ENCODE measurements at regions not wholly inside any gene's neighbourhood (a gene's known extent, or its start where the extent isn't known, plus 50 kb on each side); places are given as distances from the start of the nearest gene placed in this dataset.

DNA sequence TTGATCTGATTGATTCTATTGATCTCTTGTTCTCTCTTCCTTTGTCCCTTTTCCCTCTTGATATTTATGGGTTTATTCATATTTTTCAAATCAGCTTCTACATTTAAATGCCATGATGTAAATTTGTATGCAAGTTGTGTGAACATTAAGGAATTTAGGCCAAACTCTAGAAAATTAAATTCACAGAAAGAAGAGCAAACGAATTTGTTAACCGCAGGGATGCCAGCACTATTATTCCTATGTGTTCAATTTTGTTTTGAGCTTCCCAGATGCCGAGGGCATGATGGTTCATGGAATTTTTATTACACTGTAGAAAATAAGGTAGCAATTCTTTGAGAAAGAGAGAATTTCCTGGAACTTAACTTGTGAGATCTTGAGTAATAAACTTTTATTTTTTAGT, 220.9 kb downstream of the BUB3 start:
- Histone ChIP-seq H3K27me3 (ENCODE audit: control insufficient read depth, insufficient read depth, low read length) (no peaks in the 10 kb centered on the region), H3K4me3 (ENCODE audit: low read depth, low read length) (no peak overlapping the region), H3K36me3 (ENCODE audit: control insufficient read depth, insufficient read depth, low read length) (no peaks in the 10 kb centered on the region)
- TF ChIP-seq, protein P1, sequence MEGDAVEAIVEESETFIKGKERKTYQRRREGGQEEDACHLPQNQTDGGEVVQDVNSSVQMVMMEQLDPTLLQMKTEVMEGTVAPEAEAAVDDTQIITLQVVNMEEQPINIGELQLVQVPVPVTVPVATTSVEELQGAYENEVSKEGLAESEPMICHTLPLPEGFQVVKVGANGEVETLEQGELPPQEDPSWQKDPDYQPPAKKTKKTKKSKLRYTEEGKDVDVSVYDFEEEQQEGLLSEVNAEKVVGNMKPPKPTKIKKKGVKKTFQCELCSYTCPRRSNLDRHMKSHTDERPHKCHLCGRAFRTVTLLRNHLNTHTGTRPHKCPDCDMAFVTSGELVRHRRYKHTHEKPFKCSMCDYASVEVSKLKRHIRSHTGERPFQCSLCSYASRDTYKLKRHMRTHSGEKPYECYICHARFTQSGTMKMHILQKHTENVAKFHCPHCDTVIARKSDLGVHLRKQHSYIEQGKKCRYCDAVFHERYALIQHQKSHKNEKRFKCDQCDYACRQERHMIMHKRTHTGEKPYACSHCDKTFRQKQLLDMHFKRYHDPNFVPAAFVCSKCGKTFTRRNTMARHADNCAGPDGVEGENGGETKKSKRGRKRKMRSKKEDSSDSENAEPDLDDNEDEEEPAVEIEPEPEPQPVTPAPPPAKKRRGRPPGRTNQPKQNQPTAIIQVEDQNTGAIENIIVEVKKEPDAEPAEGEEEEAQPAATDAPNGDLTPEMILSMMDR (IDR thresholded peaks at IDR 0.05; ENCODE audit: insufficient read depth, low read length, severe bottlenecking): no peak
- FAIRE-seq (no peak), DNase-seq (ENCODE audit: low read depth) (no peak)

DNA sequence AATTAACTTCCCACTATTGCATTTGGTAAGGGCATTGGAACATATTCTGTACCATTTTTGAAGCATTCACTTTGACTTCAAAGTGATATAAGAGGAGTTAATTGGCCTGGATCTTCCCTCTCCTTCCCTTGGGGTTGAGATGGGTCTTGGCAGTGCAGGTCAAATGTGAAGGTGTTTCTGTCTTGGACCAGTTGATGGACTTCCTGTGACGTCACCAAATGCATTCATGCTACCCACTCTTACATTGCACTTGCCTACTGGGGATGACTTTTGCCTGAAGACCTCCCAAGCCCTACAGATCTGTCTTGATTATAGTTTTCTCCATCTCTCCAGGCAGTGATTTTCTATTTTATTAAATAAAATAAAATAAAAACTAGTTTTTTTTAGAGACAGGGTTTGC, 221.5 kb downstream of the BUB3 start:
- DNase-seq (ENCODE audit: low read depth) (no peak), FAIRE-seq (no peak)
- TF ChIP-seq, protein P1 (IDR thresholded peaks at IDR 0.05; ENCODE audit: insufficient read depth, low read length, severe bottlenecking): no peak
- Histone ChIP-seq H3K36me3 (ENCODE audit: control insufficient read depth, insufficient read depth, low read length) (no peaks in the 10 kb centered on the region), H3K4me3 (ENCODE audit: low read depth, low read length) (no peak overlapping the region), H3K27me3 (ENCODE audit: control insufficient read depth, insufficient read depth, low read length) (no peaks in the 10 kb centered on the region)

DNA sequence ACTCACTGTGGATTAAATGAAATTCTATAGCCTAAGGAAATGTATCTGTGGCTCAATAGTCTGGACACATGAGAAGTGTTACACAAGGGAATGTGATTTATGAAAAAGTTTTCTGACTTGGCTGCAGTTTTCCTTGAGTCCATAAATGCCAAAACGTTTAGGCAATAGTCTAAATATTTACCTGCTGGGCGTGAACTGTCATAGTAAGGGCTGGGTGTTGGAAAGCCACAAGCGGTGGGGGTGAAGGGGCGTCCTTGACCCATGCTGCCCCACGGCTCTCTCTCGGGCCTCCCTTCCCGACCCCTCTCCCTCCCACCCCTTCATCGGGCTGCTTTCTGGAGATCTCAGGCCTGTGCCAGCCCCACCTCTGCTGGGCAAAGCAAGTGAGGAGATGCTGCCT, 223.7 kb downstream of the BUB3 start:
- TF ChIP-seq, protein P1 (IDR thresholded peaks at IDR 0.05; ENCODE audit: insufficient read depth, low read length, severe bottlenecking): no peak
- DNase-seq (ENCODE audit: low read depth): peak; percentile 83
- Histone ChIP-seq H3K4me3 (ENCODE audit: low read depth, low read length) (no peak overlapping the region), H3K36me3 (ENCODE audit: control insufficient read depth, insufficient read depth, low read length) (no peaks in the 10 kb centered on the region), H3K27me3 (ENCODE audit: control insufficient read depth, insufficient read depth, low read length) (no peaks in the 10 kb centered on the region)
- no peak for FAIRE-seq

DNA sequence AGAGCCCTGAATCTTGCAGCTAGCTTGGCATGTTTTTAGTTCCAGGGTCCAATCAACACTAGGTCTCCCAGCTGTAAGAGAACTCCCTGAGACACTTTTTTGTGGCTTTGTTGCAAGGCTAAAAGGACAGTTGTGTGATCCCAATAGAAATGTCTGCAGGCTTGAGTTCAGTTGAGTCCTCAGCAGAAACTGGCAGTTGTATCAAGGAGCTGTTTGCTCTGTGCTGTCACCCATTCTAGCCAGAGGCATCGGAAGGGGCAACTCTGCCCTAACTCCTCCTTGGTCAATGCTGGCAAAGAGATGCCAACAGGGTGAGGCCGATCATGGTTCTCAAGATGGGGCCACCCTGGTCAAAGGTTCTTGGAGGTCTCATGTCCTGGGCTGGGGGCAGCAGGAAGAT, 224.1 kb downstream of the BUB3 start:
- DNase-seq (ENCODE audit: low read depth): no peak
- TF ChIP-seq, protein P1 (IDR thresholded peaks at IDR 0.05; ENCODE audit: insufficient read depth, low read length, severe bottlenecking): no peak
- FAIRE-seq: peak; percentile 36

DNA sequence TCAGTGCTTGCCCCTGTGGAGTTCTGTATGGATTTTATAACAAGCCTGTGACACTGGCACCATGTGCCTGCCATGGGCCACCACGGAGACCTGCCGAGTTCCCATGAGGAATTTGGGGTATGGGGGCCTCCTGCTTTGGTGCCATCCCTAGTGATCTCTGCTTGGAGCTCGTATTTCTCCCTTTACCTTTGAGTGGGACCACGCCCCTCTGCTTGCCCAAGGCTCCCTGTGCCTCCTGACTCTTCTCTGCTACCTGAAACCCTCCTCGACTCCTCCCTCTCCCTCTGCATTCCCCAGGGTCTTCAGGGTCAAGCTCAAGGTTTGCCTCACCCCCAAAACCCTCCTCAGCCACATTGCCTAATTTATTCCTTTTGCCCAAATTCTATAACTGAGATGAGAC, 225.0 kb downstream of the BUB3 start:
- TF ChIP-seq, protein P1 (IDR thresholded peaks at IDR 0.05; ENCODE audit: insufficient read depth, low read length, severe bottlenecking): no peak
- DNase-seq (ENCODE audit: low read depth): no peak
- H3K36me3 ChIP-seq (ENCODE audit: control insufficient read depth, insufficient read depth, low read length): no peaks in the 10 kb centered on the region
- H3K27me3 ChIP-seq (ENCODE audit: control insufficient read depth, insufficient read depth, low read length): no peaks in the 10 kb centered on the region
- H3K4me3 ChIP-seq (ENCODE audit: low read depth, low read length): no peak overlapping the region
- no peak for FAIRE-seq

More for the DNA sequence above, 224.1 kb downstream of the BUB3 start:
- Histone ChIP-seq H3K36me3 (ENCODE audit: control insufficient read depth, insufficient read depth, low read length) (no peaks in the 10 kb centered on the region), H3K4me3 (ENCODE audit: low read depth, low read length) (no peak overlapping the region), H3K27me3 (ENCODE audit: control insufficient read depth, insufficient read depth, low read length) (no peaks in the 10 kb centered on the region)

DNA sequence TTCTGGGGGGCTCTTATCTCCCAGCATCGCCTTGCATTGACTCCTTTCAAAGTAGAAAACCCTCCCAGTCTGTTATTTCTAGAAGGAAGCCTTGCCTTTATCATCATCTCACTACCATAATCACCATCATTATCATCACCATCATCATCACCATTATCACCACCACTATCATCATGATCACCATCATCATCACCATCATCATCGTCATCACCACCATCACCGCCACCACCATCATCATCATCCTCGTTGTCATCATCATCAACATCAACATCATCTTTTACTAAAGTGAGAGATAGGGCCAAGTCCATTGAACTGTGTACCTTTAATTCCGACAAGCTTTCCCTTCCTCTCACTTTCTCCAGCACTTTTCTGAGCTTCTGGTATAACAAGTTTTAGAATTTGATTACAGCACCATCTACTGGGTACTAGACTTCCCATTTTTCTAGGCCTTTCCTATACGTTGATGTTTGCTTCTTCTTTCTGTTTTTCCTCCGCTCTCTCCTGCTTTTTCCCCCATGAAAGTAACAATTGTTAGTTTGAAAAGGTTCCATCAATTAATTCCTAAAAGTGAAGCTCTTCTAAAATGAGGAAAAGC, 226.4 kb downstream of the BUB3 start:
- DNase-seq (ENCODE audit: low read depth) (peak; percentile 62), FAIRE-seq (no peak)
- TF ChIP-seq, protein P1 (IDR thresholded peaks at IDR 0.05; ENCODE audit: insufficient read depth, low read length, severe bottlenecking): peak; percentile 55

More for the DNA sequence above, 226.4 kb downstream of the BUB3 start:
- no peak overlapping the region for H3K4me3 ChIP-seq (ENCODE audit: low read depth, low read length)
- H3K27me3 ChIP-seq (ENCODE audit: control insufficient read depth, insufficient read depth, low read length): no peaks in the 10 kb centered on the region
- no peaks in the 10 kb centered on the region for H3K36me3 ChIP-seq (ENCODE audit: control insufficient read depth, insufficient read depth, low read length)
